ENCODE measurements at regions not wholly inside any gene's neighbourhood (a gene's known extent, or its start where the extent isn't known, plus 50 kb on each side); places are given as distances from the start of the nearest gene placed in this dataset.

DNA sequence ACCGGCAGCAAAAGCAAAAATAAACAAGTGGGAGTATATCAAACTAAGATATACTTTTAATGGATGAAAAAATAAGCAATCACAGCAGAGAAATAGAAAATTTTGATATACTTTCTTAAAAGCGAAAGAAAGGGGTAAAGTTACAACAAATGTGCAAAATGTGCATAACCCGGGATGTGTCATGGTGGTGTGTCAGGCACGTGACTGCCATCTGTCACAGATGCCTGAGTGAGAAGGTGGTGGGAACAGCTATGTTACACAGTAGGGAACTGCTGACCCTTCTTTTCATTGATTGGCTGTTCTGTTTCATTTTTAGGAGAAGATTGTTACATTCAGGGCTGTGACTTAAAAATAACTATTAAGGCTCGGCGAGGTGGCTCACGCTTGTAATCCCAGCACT lies 168.1 kb upstream of the PELI2 start:
- TF ChIP-seq, protein P1, sequence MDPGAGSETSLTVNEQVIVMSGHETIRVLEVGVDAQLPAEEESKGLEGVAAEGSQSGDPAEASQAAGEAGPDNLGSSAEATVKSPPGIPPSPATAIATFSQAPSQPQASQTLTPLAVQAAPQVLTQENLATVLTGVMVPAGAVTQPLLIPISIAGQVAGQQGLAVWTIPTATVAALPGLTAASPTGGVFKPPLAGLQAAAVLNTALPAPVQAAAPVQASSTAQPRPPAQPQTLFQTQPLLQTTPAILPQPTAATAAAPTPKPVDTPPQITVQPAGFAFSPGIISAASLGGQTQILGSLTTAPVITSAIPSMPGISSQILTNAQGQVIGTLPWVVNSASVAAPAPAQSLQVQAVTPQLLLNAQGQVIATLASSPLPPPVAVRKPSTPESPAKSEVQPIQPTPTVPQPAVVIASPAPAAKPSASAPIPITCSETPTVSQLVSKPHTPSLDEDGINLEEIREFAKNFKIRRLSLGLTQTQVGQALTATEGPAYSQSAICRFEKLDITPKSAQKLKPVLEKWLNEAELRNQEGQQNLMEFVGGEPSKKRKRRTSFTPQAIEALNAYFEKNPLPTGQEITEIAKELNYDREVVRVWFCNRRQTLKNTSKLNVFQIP (CRISPR knock-in tag; IDR thresholded peaks at IDR 0.05; ENCODE audit: borderline replicate concordance, low read depth): no peak
- TF ChIP-seq, protein P2, sequence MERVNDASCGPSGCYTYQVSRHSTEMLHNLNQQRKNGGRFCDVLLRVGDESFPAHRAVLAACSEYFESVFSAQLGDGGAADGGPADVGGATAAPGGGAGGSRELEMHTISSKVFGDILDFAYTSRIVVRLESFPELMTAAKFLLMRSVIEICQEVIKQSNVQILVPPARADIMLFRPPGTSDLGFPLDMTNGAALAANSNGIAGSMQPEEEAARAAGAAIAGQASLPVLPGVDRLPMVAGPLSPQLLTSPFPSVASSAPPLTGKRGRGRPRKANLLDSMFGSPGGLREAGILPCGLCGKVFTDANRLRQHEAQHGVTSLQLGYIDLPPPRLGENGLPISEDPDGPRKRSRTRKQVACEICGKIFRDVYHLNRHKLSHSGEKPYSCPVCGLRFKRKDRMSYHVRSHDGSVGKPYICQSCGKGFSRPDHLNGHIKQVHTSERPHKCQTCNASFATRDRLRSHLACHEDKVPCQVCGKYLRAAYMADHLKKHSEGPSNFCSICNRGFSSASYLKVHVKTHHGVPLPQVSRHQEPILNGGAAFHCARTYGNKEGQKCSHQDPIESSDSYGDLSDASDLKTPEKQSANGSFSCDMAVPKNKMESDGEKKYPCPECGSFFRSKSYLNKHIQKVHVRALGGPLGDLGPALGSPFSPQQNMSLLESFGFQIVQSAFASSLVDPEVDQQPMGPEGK (CRISPR knock-in tag; IDR thresholded peaks at IDR 0.05; ENCODE audit: borderline replicate concordance): no peak
- no peak for TF ChIP-seq PPARA (CRISPR knock-in tag; IDR thresholded peaks at IDR 0.05; ENCODE audit: borderline replicate concordance)
- no peak for TF ChIP-seq ZNF70 (CRISPR knock-in tag; IDR thresholded peaks at IDR 0.05)
- TF ChIP-seq, protein P3, sequence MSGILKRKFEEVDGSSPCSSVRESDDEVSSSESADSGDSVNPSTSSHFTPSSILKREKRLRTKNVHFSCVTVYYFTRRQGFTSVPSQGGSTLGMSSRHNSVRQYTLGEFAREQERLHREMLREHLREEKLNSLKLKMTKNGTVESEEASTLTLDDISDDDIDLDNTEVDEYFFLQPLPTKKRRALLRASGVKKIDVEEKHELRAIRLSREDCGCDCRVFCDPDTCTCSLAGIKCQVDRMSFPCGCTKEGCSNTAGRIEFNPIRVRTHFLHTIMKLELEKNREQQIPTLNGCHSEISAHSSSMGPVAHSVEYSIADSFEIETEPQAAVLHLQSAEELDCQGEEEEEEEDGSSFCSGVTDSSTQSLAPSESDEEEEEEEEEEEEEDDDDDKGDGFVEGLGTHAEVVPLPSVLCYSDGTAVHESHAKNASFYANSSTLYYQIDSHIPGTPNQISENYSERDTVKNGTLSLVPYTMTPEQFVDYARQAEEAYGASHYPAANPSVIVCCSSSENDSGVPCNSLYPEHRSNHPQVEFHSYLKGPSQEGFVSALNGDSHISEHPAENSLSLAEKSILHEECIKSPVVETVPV (CRISPR knock-in tag; IDR thresholded peaks at IDR 0.05): no peak
- no peak for TF ChIP-seq ZFP3 (CRISPR knock-in tag; IDR thresholded peaks at IDR 0.05)
- TF ChIP-seq RARB (CRISPR knock-in tag; IDR thresholded peaks at IDR 0.05): no peak
- no peak for TF ChIP-seq TOX (CRISPR knock-in tag; IDR thresholded peaks at IDR 0.05; ENCODE audit: borderline replicate concordance)
- TF ChIP-seq OSR1 (CRISPR knock-in tag; IDR thresholded peaks at IDR 0.05): no peak
- no peak for TF ChIP-seq ZFP30 (CRISPR knock-in tag; IDR thresholded peaks at IDR 0.05)
- no peak for TF ChIP-seq TCF4 (CRISPR knock-in tag; IDR thresholded peaks at IDR 0.05; ENCODE audit: borderline replicate concordance)
- TF ChIP-seq, protein P4, sequence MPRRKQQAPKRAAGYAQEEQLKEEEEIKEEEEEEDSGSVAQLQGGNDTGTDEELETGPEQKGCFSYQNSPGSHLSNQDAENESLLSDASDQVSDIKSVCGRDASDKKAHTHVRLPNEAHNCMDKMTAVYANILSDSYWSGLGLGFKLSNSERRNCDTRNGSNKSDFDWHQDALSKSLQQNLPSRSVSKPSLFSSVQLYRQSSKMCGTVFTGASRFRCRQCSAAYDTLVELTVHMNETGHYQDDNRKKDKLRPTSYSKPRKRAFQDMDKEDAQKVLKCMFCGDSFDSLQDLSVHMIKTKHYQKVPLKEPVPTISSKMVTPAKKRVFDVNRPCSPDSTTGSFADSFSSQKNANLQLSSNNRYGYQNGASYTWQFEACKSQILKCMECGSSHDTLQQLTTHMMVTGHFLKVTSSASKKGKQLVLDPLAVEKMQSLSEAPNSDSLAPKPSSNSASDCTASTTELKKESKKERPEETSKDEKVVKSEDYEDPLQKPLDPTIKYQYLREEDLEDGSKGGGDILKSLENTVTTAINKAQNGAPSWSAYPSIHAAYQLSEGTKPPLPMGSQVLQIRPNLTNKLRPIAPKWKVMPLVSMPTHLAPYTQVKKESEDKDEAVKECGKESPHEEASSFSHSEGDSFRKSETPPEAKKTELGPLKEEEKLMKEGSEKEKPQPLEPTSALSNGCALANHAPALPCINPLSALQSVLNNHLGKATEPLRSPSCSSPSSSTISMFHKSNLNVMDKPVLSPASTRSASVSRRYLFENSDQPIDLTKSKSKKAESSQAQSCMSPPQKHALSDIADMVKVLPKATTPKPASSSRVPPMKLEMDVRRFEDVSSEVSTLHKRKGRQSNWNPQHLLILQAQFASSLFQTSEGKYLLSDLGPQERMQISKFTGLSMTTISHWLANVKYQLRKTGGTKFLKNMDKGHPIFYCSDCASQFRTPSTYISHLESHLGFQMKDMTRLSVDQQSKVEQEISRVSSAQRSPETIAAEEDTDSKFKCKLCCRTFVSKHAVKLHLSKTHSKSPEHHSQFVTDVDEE (CRISPR knock-in tag; IDR thresholded peaks at IDR 0.05): no peak

Measured in SK-N-SH treated with all-trans-retinoic acid at 6 μM for 48 hours (cell line).